Kidney (tissue), 13 donors: ENCODE measurements at regions not wholly inside any gene's neighbourhood (a gene's known extent, or its start where the extent isn't known, plus 50 kb on each side); places are given as distances from the start of the nearest gene placed in this dataset.
A peak's percentile ranks its signal among the peaks of the same experiment; 100 is the strongest.

Experiments used
- DNase-seq, 5 donors: peaks; one replicate each; pipeline ENCODE4 v3.0.0-alpha.2; 2013 to 2020
- FAIRE-seq: peaks from 2 replicates; lab custom pipeline; 2012; peaks lifted over from hg19 to GRCh38; lab: Jason Lieb, UNC
- H3K27ac ChIP-seq, 2 donors: one replicate each; pipeline ENCODE4 v1.7.0; 2013; ENCODE audit warnings: low read depth in 2 of 2, low read length in 2 of 2, inconsistent platforms in 1 of 2
- H3K27me3 ChIP-seq: one replicate; pipeline ENCODE4 v1.7.1; 2013; ENCODE audit warnings: low read length, inconsistent platforms; ENCODE audit not compliant: control insufficient read depth, insufficient read depth
- H3K36me3 ChIP-seq, 3 donors: one replicate each; pipeline versions ENCODE4 v1.7.0 to v1.7.1; 2013; ENCODE audit warnings: low read length in 3 of 3, control low read depth in 1 of 3, inconsistent platforms in 1 of 3; ENCODE audit not compliant: insufficient read depth in 3 of 3, control insufficient read depth in 2 of 3
- H3K4me1 ChIP-seq, 3 donors: one replicate each; pipeline versions ENCODE4 v1.7.0 to v1.7.1; 2013; ENCODE audit warnings: low read length in 3 of 3, inconsistent platforms in 1 of 3, low read depth in 1 of 3; ENCODE audit not compliant: control insufficient read depth in 2 of 3, insufficient read depth in 2 of 3
- H3K4me3 ChIP-seq, 3 donors: one replicate each; pipeline versions ENCODE4 v1.7.0 to v1.8.1; 2013; ENCODE audit warnings: low read length in 3 of 3, control low read depth in 1 of 3, inconsistent platforms in 1 of 3
- H3K9ac ChIP-seq, 3 donors: one replicate each; pipeline versions ENCODE4 v1.7.0 to v1.7.1; 2013; ENCODE audit warnings: low read length in 3 of 3, control low read depth in 1 of 3, inconsistent platforms in 1 of 3
- H3K9me3 ChIP-seq, 3 donors: one replicate each; pipeline versions ENCODE4 v1.7.0 to v1.7.1; 2013; ENCODE audit warnings: low read length in 3 of 3, control low read depth in 1 of 3, inconsistent platforms in 1 of 3; ENCODE audit not compliant: control insufficient read depth in 2 of 3, insufficient read depth in 1 of 3
- CTCF ChIP-seq: IDR thresholded peaks from 3 replicates; pipeline ENCODE4 v1.5.1; 2012; ENCODE audit warnings: mild to moderate bottlenecking, moderate library complexity, borderline replicate concordance; ENCODE audit not compliant: insufficient read depth; ENCODE audit errors: extremely low read depth
- intact Hi-C: fragments of 100-400 bp; cut with DNase I; formaldehyde crosslinking; loops from one replicate; pipeline ENCODE4 v1.11.1; 2022
- donor health status: control.
- donor health status: control.
- donor health status: control.
- donor health status: control.
- donor health status: control.
- donor health status: DM: yes; HTN: yes; CAD: no.
- donor health status: Normal renal cell carcinoma (clear cell type).

DNA sequence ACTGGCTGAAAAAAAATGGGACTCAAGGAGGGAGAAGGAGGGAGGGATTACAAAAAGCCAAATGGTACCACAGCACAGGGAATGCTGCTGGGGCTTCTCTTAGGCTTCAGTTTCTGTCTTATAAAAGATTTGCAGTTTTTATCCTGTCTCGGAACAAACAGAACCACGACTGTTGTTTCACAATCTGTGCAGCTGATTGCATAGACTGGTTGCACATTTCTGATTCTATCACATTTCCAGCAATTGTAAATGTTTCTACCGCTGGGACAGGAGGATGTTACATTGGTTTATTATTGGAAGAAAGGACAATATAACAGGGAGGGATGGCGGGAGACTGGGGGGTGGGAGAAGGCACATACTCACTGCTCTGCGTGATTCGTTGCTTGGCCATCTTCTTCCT lies 73.5 kb upstream of the ARID1B start:
- FAIRE-seq, result no peak
- Histone ChIP-seq H3K27me3 (no peaks in the 10 kb centered on the region), H3K9me3 (no peaks in the 10 kb centered on the region), H3K36me3 (no peaks in the 10 kb centered on the region), H3K9ac (no peak overlapping the region), H3K4me1 (no peaks in the 10 kb centered on the region), H3K4me3 (no peak overlapping the region), H3K27ac (peak overlapping the region in 1 of 2 donors; percentile 7)
- TF ChIP-seq CTCF, result no peak
- intact Hi-C loops, result no loop called here
- DNase-seq, result no peak

DNA sequence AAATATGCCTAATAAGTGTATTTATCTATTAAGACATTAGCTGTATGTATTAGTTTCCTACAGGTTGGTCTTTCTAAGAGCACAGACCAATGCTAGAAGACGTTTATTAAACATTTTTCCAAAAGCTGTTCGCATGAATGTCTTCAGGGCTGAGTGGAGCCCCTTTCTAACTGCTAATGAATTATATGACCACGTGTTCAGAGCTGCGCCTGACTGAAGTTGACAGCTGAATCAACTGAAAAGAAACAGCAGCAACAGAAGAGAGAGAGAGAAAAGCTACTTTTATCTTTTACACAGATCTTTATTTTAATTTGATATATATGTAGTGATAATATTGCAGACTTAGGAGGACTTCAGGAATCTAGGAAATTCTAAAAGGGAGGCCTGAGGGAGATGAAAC lies 75.2 kb upstream of the ARID1B start:
- H3K4me1 ChIP-seq, result no peaks in the 10 kb centered on the region
- H3K27me3 ChIP-seq, result no peaks in the 10 kb centered on the region
- DNase-seq (peak in 3 of 5 donors; percentile 16 to 53 (median 45)), FAIRE-seq (no peak)
- no peaks in the 10 kb centered on the region for H3K36me3 ChIP-seq
- intact Hi-C loops, result no loop called here
- no peak for TF ChIP-seq CTCF
- no peak overlapping the region for H3K27ac ChIP-seq
- H3K9ac ChIP-seq, result no peak overlapping the region
- H3K4me3 ChIP-seq, result no peak overlapping the region
- H3K9me3 ChIP-seq, result no peaks in the 10 kb centered on the region

DNA sequence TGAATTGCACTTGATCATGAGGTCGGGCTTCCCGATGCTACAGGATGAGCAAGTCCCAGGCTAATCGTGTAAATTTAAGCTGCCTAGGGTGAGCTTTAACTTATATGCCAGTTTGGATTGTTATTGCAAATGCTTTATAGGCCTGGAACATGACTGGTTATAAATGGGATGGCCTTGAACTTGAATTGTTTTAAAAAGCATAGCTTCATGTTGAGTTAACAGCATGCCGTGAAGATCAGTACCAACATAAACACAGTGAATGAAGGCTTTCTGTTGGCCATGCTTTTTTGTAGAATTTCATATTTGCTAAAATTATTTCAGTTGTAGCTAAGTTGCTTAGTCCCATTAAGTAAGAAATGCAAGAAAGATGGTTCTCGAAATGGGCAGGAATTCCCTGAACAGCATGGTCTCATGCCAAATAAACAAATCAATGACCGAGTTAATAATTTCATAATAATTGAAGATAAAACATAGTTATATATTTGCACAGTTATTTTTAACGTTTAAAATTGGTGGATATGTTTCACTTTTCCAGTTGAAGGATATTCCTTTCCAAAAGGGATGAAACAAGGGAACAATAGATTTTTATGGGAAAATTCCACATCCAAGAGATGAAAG lies 76.6 kb upstream of the ARID1B start:
- intact Hi-C loops, result no loop called here
- H3K4me1 ChIP-seq, result no peaks in the 10 kb centered on the region
- FAIRE-seq (no peak), DNase-seq (no peak)
- no peaks in the 10 kb centered on the region for H3K9me3 ChIP-seq
- no peak overlapping the region for H3K4me3 ChIP-seq
- H3K27me3 ChIP-seq, result no peaks in the 10 kb centered on the region
- no peak overlapping the region for H3K9ac ChIP-seq
- no peak for TF ChIP-seq CTCF
- H3K27ac ChIP-seq, result no peak overlapping the region
- H3K36me3 ChIP-seq, result no peaks in the 10 kb centered on the region

DNA sequence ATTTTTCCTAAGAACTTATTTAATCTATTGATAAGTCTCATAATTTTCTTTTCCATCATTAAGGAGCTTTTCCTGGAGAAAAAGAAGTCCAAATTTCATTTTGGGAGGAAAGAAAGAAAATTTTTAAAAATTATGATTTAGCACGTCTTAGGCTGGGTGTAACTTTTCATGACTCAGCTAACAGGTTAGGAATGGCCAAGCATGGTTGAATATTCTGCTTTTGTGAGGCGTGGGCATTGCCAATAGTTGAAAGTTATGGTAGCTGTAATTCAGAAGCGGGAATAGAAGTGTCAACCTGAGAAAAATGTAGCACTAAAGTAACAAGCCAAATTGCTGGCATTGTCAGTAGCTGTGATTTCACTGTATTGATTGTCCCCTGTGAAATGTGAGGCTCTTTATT lies 77.2 kb upstream of the ARID1B start:
- no peak for TF ChIP-seq CTCF
- intact Hi-C loops, result no loop called here
- H3K27ac ChIP-seq, result no peak overlapping the region
- H3K4me3 ChIP-seq, result no peak overlapping the region
- no peaks in the 10 kb centered on the region for H3K27me3 ChIP-seq
- no peaks in the 10 kb centered on the region for H3K36me3 ChIP-seq
- H3K9ac ChIP-seq, result no peak overlapping the region
- FAIRE-seq, result no peak
- H3K4me1 ChIP-seq, result no peaks in the 10 kb centered on the region
- H3K9me3 ChIP-seq, result no peaks in the 10 kb centered on the region
- DNase-seq, result no peak
